ENCODE measurements at regions not wholly inside any gene's neighbourhood (a gene's known extent, or its start where the extent isn't known, plus 50 kb on each side); places are given as distances from the start of the nearest gene placed in this dataset.
A peak's percentile ranks its signal among the peaks of the same experiment; 100 is the strongest.
"Not testable (repeated sequence)": the region's sequence is repeated elsewhere in the genome, so short reads cannot be mapped to it uniquely, and the experiment has no call there.

GRCh38 chr9:42340435-42340723, 156.9 kb downstream of the SPATA31A6 start:
- not testable (repeated sequence) for H3K79me2 ChIP-seq (ENCODE audit: control insufficient read depth, insufficient read depth, low read length); H3K9ac ChIP-seq (ENCODE audit: insufficient read depth, low read length); H3K4me3 ChIP-seq (replicated peaks in 1 of 4; ENCODE audit: control extremely low read depth in 1 of 4, insufficient read depth in 1 of 4, low read depth in 3 of 4, low read length in 4 of 4); H3K36me3 ChIP-seq (ENCODE audit: control insufficient read depth, insufficient read depth, low read length); H3K9me3 ChIP-seq (ENCODE audit: control insufficient read depth, insufficient read depth, low read depth, low read length); H3K4me1 ChIP-seq (ENCODE audit: control insufficient read depth, extremely low read depth, insufficient read depth, low read length); H2AFZ ChIP-seq (ENCODE audit: low read length); H3K4me2 ChIP-seq (ENCODE audit: extremely low read depth, insufficient read depth, low read length); H4K20me1 ChIP-seq (ENCODE audit: control insufficient read depth, extremely low read depth, insufficient read depth, low read length); H3K27me3 ChIP-seq (ENCODE audit: control insufficient read depth, insufficient read depth, low read length); H3K27ac ChIP-seq (ENCODE audit: insufficient read depth, low read length)
- peak in 1 of 2 donors; percentile 6 for DNase-seq (ENCODE audit: low read depth in 2 of 2)

GRCh38 chr9:42341860-42342259, 158.4 kb downstream of the SPATA31A6 start:
- not testable (repeated sequence) for H3K4me2 ChIP-seq (ENCODE audit: extremely low read depth, insufficient read depth, low read length); H3K4me1 ChIP-seq (ENCODE audit: control insufficient read depth, extremely low read depth, insufficient read depth, low read length); H3K9ac ChIP-seq (ENCODE audit: insufficient read depth, low read length); H3K27me3 ChIP-seq (ENCODE audit: control insufficient read depth, insufficient read depth, low read length); H3K4me3 ChIP-seq (replicated peaks in 1 of 4; ENCODE audit: control extremely low read depth in 1 of 4, insufficient read depth in 1 of 4, low read depth in 3 of 4, low read length in 4 of 4); H3K9me3 ChIP-seq (ENCODE audit: control insufficient read depth, insufficient read depth, low read depth, low read length); H3K79me2 ChIP-seq (ENCODE audit: control insufficient read depth, insufficient read depth, low read length); H2AFZ ChIP-seq (ENCODE audit: low read length); DNase-seq (ENCODE audit: low read depth in 2 of 2); H4K20me1 ChIP-seq (ENCODE audit: control insufficient read depth, extremely low read depth, insufficient read depth, low read length); H3K27ac ChIP-seq (ENCODE audit: insufficient read depth, low read length); H3K36me3 ChIP-seq (ENCODE audit: control insufficient read depth, insufficient read depth, low read length)

- H3K9me3 ChIP-seq (ENCODE audit: control insufficient read depth, insufficient read depth, low read depth, low read length); DNase-seq (ENCODE audit: low read depth in 2 of 2); H4K20me1 ChIP-seq (ENCODE audit: control insufficient read depth, extremely low read depth, insufficient read depth, low read length): not testable (repeated sequence)
These were observed 158.8 kb downstream of the SPATA31A6 start for GRCh38 chr9:42342297-42342696.

GRCh38 chr9:42344508-42344907, 161.0 kb downstream of the SPATA31A6 start:
- not testable (repeated sequence) for H4K20me1 ChIP-seq (ENCODE audit: control insufficient read depth, extremely low read depth, insufficient read depth, low read length); DNase-seq (ENCODE audit: low read depth in 2 of 2); H3K9ac ChIP-seq (ENCODE audit: insufficient read depth, low read length); H3K9me3 ChIP-seq (ENCODE audit: control insufficient read depth, insufficient read depth, low read depth, low read length); H3K27me3 ChIP-seq (ENCODE audit: control insufficient read depth, insufficient read depth, low read length); H3K4me3 ChIP-seq (replicated peaks in 1 of 4; ENCODE audit: control extremely low read depth in 1 of 4, insufficient read depth in 1 of 4, low read depth in 3 of 4, low read length in 4 of 4); H3K4me2 ChIP-seq (ENCODE audit: extremely low read depth, insufficient read depth, low read length); H3K4me1 ChIP-seq (ENCODE audit: control insufficient read depth, extremely low read depth, insufficient read depth, low read length); H3K79me2 ChIP-seq (ENCODE audit: control insufficient read depth, insufficient read depth, low read length); H3K36me3 ChIP-seq (ENCODE audit: control insufficient read depth, insufficient read depth, low read length); H2AFZ ChIP-seq (ENCODE audit: low read length); H3K27ac ChIP-seq (ENCODE audit: insufficient read depth, low read length)

More at GRCh38 chr9:42342297-42342696, 158.8 kb downstream of the SPATA31A6 start:
- H3K4me2 ChIP-seq (ENCODE audit: extremely low read depth, insufficient read depth, low read length); H2AFZ ChIP-seq (ENCODE audit: low read length); H3K27ac ChIP-seq (ENCODE audit: insufficient read depth, low read length); H3K4me1 ChIP-seq (ENCODE audit: control insufficient read depth, extremely low read depth, insufficient read depth, low read length); H3K4me3 ChIP-seq (replicated peaks in 1 of 4; ENCODE audit: control extremely low read depth in 1 of 4, insufficient read depth in 1 of 4, low read depth in 3 of 4, low read length in 4 of 4); H3K27me3 ChIP-seq (ENCODE audit: control insufficient read depth, insufficient read depth, low read length); H3K9ac ChIP-seq (ENCODE audit: insufficient read depth, low read length); H3K79me2 ChIP-seq (ENCODE audit: control insufficient read depth, insufficient read depth, low read length); H3K36me3 ChIP-seq (ENCODE audit: control insufficient read depth, insufficient read depth, low read length): not testable (repeated sequence)

- H3K36me3 ChIP-seq (ENCODE audit: control insufficient read depth, insufficient read depth, low read length); H3K27ac ChIP-seq (ENCODE audit: insufficient read depth, low read length); H3K9me3 ChIP-seq (ENCODE audit: control insufficient read depth, insufficient read depth, low read depth, low read length); H3K9ac ChIP-seq (ENCODE audit: insufficient read depth, low read length); H3K4me2 ChIP-seq (ENCODE audit: extremely low read depth, insufficient read depth, low read length); H3K27me3 ChIP-seq (ENCODE audit: control insufficient read depth, insufficient read depth, low read length); H3K4me3 ChIP-seq (replicated peaks in 1 of 4; ENCODE audit: control extremely low read depth in 1 of 4, insufficient read depth in 1 of 4, low read depth in 3 of 4, low read length in 4 of 4); H3K79me2 ChIP-seq (ENCODE audit: control insufficient read depth, insufficient read depth, low read length); DNase-seq (ENCODE audit: low read depth in 2 of 2); H2AFZ ChIP-seq (ENCODE audit: low read length); H3K4me1 ChIP-seq (ENCODE audit: control insufficient read depth, extremely low read depth, insufficient read depth, low read length); H4K20me1 ChIP-seq (ENCODE audit: control insufficient read depth, extremely low read depth, insufficient read depth, low read length): not testable (repeated sequence)
These were observed 163.5 kb downstream of the SPATA31A6 start for GRCh38 chr9:42346916-42347315.

GRCh38 chr9:42349181-42349580, 165.7 kb downstream of the SPATA31A6 start:
- not testable (repeated sequence) for DNase-seq (ENCODE audit: low read depth in 2 of 2); H3K4me2 ChIP-seq (ENCODE audit: extremely low read depth, insufficient read depth, low read length); H3K27me3 ChIP-seq (ENCODE audit: control insufficient read depth, insufficient read depth, low read length); H3K4me3 ChIP-seq (replicated peaks in 1 of 4; ENCODE audit: control extremely low read depth in 1 of 4, insufficient read depth in 1 of 4, low read depth in 3 of 4, low read length in 4 of 4); H3K79me2 ChIP-seq (ENCODE audit: control insufficient read depth, insufficient read depth, low read length); H2AFZ ChIP-seq (ENCODE audit: low read length); H3K36me3 ChIP-seq (ENCODE audit: control insufficient read depth, insufficient read depth, low read length); H4K20me1 ChIP-seq (ENCODE audit: control insufficient read depth, extremely low read depth, insufficient read depth, low read length); H3K9me3 ChIP-seq (ENCODE audit: control insufficient read depth, insufficient read depth, low read depth, low read length); H3K4me1 ChIP-seq (ENCODE audit: control insufficient read depth, extremely low read depth, insufficient read depth, low read length); H3K27ac ChIP-seq (ENCODE audit: insufficient read depth, low read length); H3K9ac ChIP-seq (ENCODE audit: insufficient read depth, low read length)

GRCh38 chr9:42350412-42350811, 167.0 kb downstream of the SPATA31A6 start:
- not testable (repeated sequence) for H3K27ac ChIP-seq (ENCODE audit: insufficient read depth, low read length); H3K79me2 ChIP-seq (ENCODE audit: control insufficient read depth, insufficient read depth, low read length); H4K20me1 ChIP-seq (ENCODE audit: control insufficient read depth, extremely low read depth, insufficient read depth, low read length); H3K4me2 ChIP-seq (ENCODE audit: extremely low read depth, insufficient read depth, low read length); H3K4me3 ChIP-seq (replicated peaks in 1 of 4; ENCODE audit: control extremely low read depth in 1 of 4, insufficient read depth in 1 of 4, low read depth in 3 of 4, low read length in 4 of 4); DNase-seq (ENCODE audit: low read depth in 2 of 2); H3K9me3 ChIP-seq (ENCODE audit: control insufficient read depth, insufficient read depth, low read depth, low read length); H3K27me3 ChIP-seq (ENCODE audit: control insufficient read depth, insufficient read depth, low read length); H2AFZ ChIP-seq (ENCODE audit: low read length); H3K9ac ChIP-seq (ENCODE audit: insufficient read depth, low read length); H3K36me3 ChIP-seq (ENCODE audit: control insufficient read depth, insufficient read depth, low read length); H3K4me1 ChIP-seq (ENCODE audit: control insufficient read depth, extremely low read depth, insufficient read depth, low read length)

All from fibroblast of lung (primary cell).